Ishikawa (cell line): ENCODE measurements at regions not wholly inside any gene's neighbourhood (a gene's known extent, or its start where the extent isn't known, plus 50 kb on each side); places are given as distances from the start of the nearest gene placed in this dataset.

Source experiments
- CEBPB ChIP-seq: IDR thresholded peaks from 2 replicates; pipeline ENCODE4 v1.6.1; 2012
- EGR1 ChIP-seq: IDR thresholded peaks from 2 replicates; pipeline ENCODE4 v1.6.1; 2012
- EP300 ChIP-seq: IDR thresholded peaks from 2 replicates; pipeline ENCODE4 v1.6.1; 2012; ENCODE audit warnings: borderline replicate concordance
- MAX ChIP-seq: IDR thresholded peaks from 2 replicates; pipeline ENCODE4 v1.6.1; 2012
- NFIC ChIP-seq: IDR thresholded peaks from 2 replicates; pipeline ENCODE4 v1.6.1; 2012
- RAD21 ChIP-seq: IDR thresholded peaks from 2 replicates; pipeline ENCODE4 v1.6.1; 2012; ENCODE audit warnings: low read depth
- REST ChIP-seq: IDR thresholded peaks from 2 replicates; pipeline ENCODE4 v1.6.1; 2012; ENCODE audit warnings: low read depth, mild to moderate bottlenecking
- TCF12 ChIP-seq: IDR thresholded peaks from 2 replicates; pipeline ENCODE4 v1.6.1; 2012; ENCODE audit warnings: low read depth
- USF1 ChIP-seq: IDR thresholded peaks from 2 replicates; pipeline ENCODE4 v1.6.1; 2012

DNA sequence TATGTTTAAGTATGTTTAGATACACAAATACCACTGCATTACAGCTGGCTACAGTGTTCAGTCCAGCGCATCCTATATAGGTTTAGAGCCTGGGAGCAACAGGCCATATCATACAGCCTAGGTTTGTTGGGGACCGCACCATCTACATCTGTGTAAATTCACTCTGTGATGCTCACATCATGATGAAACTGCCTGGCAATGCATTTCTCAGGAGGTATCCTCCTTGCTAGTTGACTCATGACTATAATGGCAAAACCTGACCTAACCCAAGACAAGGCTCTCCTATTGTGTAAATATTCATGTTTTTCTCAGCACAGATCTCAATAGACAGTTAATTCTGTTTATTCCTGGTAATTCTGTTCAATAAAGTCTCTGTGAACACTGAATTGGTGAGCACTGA, 240.7 kb upstream of the PFKP start:
- TF ChIP-seq NFIC (no peak), RAD21 (no peak), CEBPB (no peak), EP300 (no peak), MAX (no peak), USF1 (no peak), REST (no peak), EGR1 (no peak), TCF12 (no peak)
